ENCODE measurements at regions not wholly inside any gene's neighbourhood (a gene's known extent, or its start where the extent isn't known, plus 50 kb on each side); places are given as distances from the start of the nearest gene placed in this dataset.
A peak's percentile ranks its signal among the peaks of the same experiment; 100 is the strongest.
"Not testable (repeated sequence)": the region's sequence is repeated elsewhere in the genome, so short reads cannot be mapped to it uniquely, and the experiment has no call there.

GRCh38 chr1:143699731-143700130 lies 272.1 kb downstream of the FAM72C start:
- no peak for DNase-seq (ENCODE audit: low spot score)

GRCh38 chr1:143699115-143699514 lies 272.7 kb downstream of the FAM72C start:
- DNase-seq (ENCODE audit: low spot score), result no peak

DNA sequence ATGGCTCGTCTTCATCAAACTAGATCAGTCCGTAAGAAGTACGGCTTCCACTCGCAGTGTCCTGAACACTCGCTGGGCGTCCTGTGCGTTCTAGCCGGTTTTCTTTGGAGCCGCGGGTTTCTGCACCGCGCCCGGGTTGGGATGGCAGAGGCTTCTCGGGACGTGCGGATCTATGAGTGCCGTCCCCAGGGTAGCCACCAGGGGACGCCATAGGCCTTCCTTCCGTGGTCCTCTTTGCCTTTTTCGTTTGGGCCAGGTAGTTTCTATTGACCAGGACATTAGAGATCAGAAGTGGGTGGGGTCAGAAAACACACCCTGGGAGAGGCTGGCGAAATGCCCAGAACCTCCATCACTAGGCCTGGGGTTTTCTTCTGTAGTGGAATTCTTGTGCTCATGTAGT lies 273.8 kb downstream of the FAM72C start:
- peak; percentile 10 for DNase-seq (ENCODE audit: low spot score)

GRCh38 chr1:143694085-143694484 lies 277.7 kb downstream of the FAM72C start:
- DNase-seq (ENCODE audit: low spot score), result no peak

DNA sequence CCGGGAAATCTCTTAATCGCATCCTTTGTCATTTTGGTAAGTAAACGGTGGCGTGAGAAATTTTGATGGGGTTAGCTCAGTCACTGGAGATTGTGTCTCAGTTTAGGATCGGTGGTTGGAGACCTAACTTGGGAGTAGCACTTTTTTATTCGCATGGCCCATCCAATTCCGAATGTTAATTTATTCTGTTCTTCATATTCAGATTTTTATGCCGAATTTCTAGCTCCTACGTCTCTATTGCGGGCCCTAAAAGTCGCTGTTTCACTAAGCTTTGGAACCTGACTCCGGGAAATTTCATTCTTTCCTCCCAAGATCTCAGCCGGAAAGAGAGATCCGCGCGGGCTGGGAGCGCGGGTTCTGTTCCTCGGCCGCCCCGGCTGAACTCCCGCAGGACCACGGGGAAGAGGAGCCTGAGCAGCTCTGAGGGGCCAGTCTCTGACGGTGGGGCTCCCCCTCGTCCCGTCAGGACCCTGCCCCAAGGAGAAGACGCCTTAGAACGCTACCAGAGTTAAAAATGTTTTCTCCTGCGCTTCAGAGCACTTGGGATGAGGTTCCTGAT lies 279.7 kb downstream of the FAM72C start:
- DNase-seq (ENCODE audit: low spot score), result no peak

GRCh38 chr1:143691400-143691891 lies 280.3 kb downstream of the FAM72C start:
- DNase-seq (ENCODE audit: low spot score), result no peak

- no peak for DNase-seq (ENCODE audit: low spot score)
Observed at GRCh38 chr1:143689781-143690180, 282.0 kb downstream of the FAM72C start.

- DNase-seq (ENCODE audit: low spot score), result no peak
Observed at GRCh38 chr1:143680304-143680703, 291.5 kb downstream of the FAM72C start.

DNA sequence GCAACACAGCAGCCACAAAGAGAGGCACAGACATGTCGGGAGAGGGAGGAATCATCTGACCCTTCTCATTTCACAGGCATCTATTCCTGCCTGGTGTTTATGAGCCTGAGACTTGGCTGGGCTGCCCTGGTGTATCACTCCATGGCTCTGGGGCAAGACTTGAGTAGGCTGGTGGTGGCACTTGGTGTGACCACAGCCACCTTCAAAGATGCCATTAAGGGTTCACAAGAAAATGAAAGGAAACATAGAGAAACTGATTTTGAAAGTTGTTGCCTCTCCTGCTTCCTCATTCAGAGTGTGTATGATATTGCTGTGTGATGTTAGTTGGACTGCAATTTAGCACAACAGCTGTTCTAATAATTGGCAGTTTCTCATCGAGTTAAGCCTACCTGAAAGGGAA lies 298.8 kb downstream of the FAM72C start:
- no peak for DNase-seq (ENCODE audit: low spot score)

DNA sequence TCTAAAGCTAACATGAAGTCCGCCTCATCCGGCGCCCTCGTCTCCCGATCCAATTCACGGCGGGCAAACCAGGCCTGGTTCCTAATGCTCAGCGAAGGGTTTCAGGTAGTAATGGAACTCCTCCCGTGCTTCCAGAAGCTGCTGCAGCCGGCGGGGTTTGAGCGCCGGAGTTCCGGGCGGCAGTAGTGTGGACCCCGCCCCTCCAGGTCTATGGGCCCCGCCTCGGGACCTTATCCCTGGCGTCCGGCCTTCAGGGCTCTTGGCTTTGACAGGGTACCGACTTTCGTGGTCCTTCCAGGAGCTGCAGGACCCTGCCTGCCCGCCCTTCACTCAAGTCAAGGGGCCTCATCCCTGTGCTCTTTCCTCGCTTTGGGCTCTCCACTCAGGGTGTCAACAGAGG lies 304.1 kb downstream of the FAM72C start:
- no peak for DNase-seq (ENCODE audit: low spot score)

DNA sequence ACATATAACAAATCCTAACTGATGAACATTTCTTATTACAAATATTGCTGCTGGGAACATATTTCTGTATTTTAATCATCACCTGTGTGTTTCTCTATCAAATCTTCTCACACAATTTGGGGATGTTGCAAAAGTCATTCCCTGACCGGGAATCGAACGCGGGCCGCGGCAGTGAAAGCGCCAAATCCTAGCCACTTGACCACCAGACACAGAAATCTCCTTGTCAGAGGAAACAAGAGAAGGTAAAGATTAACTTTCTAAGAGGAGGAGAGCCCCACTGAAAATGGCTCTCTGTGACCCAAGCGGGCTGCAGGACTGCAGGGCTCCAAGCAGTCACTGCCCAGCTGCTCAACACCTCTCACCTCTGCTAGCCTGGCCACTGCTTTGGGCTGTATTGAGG lies 304.9 kb downstream of the FAM72C start:
- no peak for DNase-seq (ENCODE audit: low spot score)

GRCh38 chr1:143665606-143666005 lies 306.2 kb downstream of the FAM72C start:
- no peak for DNase-seq (ENCODE audit: low spot score)

DNA sequence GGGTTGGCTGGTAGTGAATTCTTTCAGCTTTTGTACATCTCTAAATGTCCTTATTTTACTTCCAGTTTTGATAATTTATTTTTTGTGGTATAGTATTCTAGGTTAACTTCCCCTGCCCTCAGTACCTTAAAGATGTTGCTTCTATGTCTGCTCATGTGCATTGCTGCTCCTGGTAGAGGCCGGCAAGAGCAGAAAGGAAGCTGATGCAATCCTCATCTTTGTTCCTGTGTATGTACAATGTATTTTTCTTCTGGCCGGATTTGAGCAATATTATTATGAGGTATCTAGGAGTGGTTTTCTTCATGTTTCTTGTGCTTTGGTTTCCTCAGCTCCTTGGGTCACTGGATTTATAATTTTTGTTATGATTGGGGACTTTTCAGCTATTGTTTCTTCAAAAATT lies 308.7 kb downstream of the FAM72C start:
- not testable (repeated sequence) for DNase-seq (ENCODE audit: low spot score)

- peak; percentile 23 for DNase-seq (ENCODE audit: low spot score)
Observed at GRCh38 chr1:143661418-143662101, 310.2 kb downstream of the FAM72C start.

- no peak for DNase-seq (ENCODE audit: low spot score)
Observed at GRCh38 chr1:143660354-143660941, 311.3 kb downstream of the FAM72C start.

DNA sequence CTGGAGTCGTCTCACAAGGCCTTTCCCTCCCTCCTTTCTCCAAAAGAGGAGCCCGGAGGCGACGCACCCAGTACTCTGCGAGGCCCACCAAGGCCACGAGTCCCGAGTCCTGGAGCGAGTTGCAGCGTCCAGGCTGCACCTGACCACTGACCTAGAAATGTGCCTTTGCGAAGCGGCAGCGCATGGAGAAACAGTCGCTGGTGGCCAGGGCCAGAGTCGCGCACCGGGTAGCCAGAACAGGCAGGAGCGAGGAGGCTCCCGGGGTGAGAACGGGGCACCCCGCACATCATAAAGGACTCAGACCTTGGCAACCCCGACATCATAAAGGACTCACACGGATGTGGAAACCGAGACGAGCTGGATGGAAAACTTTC lies 318.4 kb downstream of the FAM72C start:
- DNase-seq (ENCODE audit: low spot score), result no peak

DNA sequence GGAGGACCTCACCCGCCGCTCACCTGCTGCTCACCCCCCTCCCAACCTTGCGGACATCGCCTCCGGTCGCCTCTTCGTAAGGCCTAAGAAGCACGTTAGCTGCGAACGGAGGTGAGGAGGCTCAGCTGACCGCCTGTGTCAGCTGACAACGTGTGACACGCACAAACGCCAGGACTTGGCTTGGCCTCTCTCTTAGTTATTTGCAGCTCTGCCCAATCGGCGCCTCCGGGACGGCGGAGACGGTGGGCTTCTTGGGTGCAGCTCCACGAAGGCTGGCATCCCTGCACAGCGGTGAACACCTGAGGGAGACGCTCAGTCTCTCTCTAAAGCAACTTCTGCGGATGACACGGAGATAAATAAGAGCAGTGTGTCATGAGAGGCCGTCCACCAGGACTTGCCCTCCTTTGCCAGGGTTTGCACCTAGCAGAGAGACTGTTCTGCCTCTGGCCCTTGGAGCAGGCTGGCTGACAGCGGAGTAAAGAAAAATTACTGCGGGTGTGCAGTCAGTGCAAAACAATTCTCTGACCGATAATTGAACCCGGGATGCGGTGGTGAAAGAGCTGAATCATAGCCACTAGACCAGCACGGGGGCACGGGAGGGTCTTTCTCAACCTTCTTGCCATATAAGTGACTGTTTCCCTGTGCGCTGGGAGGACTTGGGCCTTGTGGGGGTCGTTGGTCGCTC lies 318.9 kb downstream of the FAM72C start:
- DNase-seq (ENCODE audit: low spot score), result no peak

DNA sequence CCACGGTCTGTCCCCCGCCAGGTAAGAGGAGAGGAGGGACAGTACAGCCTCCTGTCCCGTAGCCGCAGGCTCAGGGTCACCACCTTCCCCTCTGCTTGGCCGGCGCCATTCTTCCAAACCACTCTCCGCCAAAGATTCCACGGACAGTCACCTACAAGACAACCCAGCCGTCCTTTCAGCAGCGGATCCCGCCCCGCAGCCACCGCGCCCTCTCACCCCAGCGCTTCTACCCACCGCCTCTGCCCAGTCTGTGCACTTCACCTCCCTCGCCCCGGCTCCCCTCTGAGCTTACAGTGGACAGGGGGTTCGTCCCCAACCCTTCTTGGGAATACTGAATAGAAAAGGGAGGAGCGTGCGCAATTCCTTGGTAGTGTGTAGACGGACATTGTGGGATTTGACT lies 319.6 kb downstream of the FAM72C start:
- no peak for DNase-seq (ENCODE audit: low spot score)

GRCh38 chr1:143651350-143651992 lies 320.3 kb downstream of the FAM72C start:
- no peak for DNase-seq (ENCODE audit: low spot score)

- not testable (repeated sequence) for DNase-seq (ENCODE audit: low spot score)
Observed at GRCh38 chr1:143644035-143644434, 327.8 kb downstream of the FAM72C start.

DNA sequence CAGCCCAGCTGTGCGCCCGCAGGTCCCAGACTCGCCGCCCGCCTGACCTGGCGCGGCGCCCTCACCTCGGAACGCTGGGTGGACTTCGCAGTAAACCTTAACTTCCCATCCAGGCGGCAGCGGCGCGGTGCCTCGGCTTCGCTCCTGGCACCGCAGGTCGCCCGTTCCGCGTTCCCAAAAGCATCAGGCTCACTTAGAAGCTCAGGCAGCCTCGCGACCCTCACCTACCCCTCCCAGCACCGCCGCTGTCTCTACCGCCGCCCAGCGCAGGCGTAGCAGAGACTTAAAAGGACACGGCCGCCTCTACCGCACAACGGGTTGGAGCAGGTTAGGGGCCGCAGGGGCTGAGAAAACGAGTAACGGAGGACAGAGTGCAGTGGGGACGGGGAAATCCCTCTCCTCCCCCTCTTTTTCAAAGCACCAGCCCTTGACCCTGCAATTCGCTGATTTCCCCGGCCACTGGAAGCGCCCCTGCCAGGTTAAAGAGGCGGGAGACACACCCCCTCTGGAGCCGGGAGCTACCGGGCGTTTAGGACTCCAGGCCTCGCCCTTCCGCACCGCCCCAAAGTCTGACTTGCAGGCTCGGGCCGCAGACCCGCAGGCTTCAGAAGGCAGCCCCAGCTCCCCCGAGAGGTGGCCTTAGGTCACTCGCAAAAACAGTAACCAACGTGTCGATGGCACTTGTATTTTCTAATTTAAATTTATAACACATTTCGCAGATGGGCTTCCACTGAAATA lies 328.5 kb downstream of the FAM72C start:
- DNase-seq (ENCODE audit: low spot score), result no peak
